ENCODE measurements at regions not wholly inside any gene's neighbourhood (a gene's known extent, or its start where the extent isn't known, plus 50 kb on each side); places are given as distances from the start of the nearest gene placed in this dataset.

GRCh38 chr4:111813555-111814140 lies 331.6 kb upstream of the FAM241A start:
- DNase-seq (ENCODE audit: extremely low read depth in 1 of 2, low read depth in 1 of 2) = no peak

GRCh38 chr4:111814961-111815360 lies 330.3 kb upstream of the FAM241A start:
- no peak for DNase-seq (ENCODE audit: extremely low read depth in 1 of 2, low read depth in 1 of 2)

GRCh38 chr4:111821342-111821741 lies 323.9 kb upstream of the FAM241A start:
- no peak for DNase-seq (ENCODE audit: extremely low read depth in 1 of 2, low read depth in 1 of 2)

GRCh38 chr4:111836601-111837000 lies 308.7 kb upstream of the FAM241A start:
- no peak for DNase-seq (ENCODE audit: extremely low read depth in 1 of 2, low read depth in 1 of 2)

- DNase-seq (ENCODE audit: extremely low read depth in 1 of 2, low read depth in 1 of 2) = no peak
Observed at GRCh38 chr4:111837761-111838160, 307.5 kb upstream of the FAM241A start.

- no peak for DNase-seq (ENCODE audit: extremely low read depth in 1 of 2, low read depth in 1 of 2)
Observed at GRCh38 chr4:111838406-111838930, 306.8 kb upstream of the FAM241A start.

GRCh38 chr4:111839141-111839540 lies 306.1 kb upstream of the FAM241A start:
- no peak for DNase-seq (ENCODE audit: extremely low read depth in 1 of 2, low read depth in 1 of 2)

- no peak for DNase-seq (ENCODE audit: extremely low read depth in 1 of 2, low read depth in 1 of 2)
Observed at GRCh38 chr4:111842336-111842735, 302.9 kb upstream of the FAM241A start.

GRCh38 chr4:111847296-111848008 lies 297.8 kb upstream of the FAM241A start:
- no peak for DNase-seq (ENCODE audit: extremely low read depth in 1 of 2, low read depth in 1 of 2)

GRCh38 chr4:111849746-111850284 lies 295.4 kb upstream of the FAM241A start:
- no peak for DNase-seq (ENCODE audit: extremely low read depth in 1 of 2, low read depth in 1 of 2)

GRCh38 chr4:111854494-111855087 lies 290.7 kb upstream of the FAM241A start:
- no peak for DNase-seq (ENCODE audit: extremely low read depth in 1 of 2, low read depth in 1 of 2)

GRCh38 chr4:111855308-111855707 lies 289.9 kb upstream of the FAM241A start:
- no peak for DNase-seq (ENCODE audit: extremely low read depth in 1 of 2, low read depth in 1 of 2)

GRCh38 chr4:111864066-111864465 lies 281.2 kb upstream of the FAM241A start:
- DNase-seq (ENCODE audit: extremely low read depth in 1 of 2, low read depth in 1 of 2) = no peak

- DNase-seq (ENCODE audit: extremely low read depth in 1 of 2, low read depth in 1 of 2) = no peak
Observed at GRCh38 chr4:111869339-111869738, 275.9 kb upstream of the FAM241A start.

GRCh38 chr4:111871802-111872201 lies 273.5 kb upstream of the FAM241A start:
- DNase-seq (ENCODE audit: extremely low read depth in 1 of 2, low read depth in 1 of 2) = no peak

GRCh38 chr4:111873801-111874200 lies 271.5 kb upstream of the FAM241A start:
- no peak for DNase-seq (ENCODE audit: extremely low read depth in 1 of 2, low read depth in 1 of 2)

- DNase-seq (ENCODE audit: extremely low read depth in 1 of 2, low read depth in 1 of 2) = no peak
Observed at GRCh38 chr4:111879539-111879938, 265.7 kb upstream of the FAM241A start.

- no peak for DNase-seq (ENCODE audit: extremely low read depth in 1 of 2, low read depth in 1 of 2)
Observed at GRCh38 chr4:111880116-111880515, 265.1 kb upstream of the FAM241A start.

- no peak for DNase-seq (ENCODE audit: extremely low read depth in 1 of 2, low read depth in 1 of 2)
Observed at GRCh38 chr4:111883557-111883999, 261.7 kb upstream of the FAM241A start.

GRCh38 chr4:111890412-111890811 lies 254.8 kb upstream of the FAM241A start:
- DNase-seq (ENCODE audit: extremely low read depth in 1 of 2, low read depth in 1 of 2) = no peak

GRCh38 chr4:111905511-111905910 lies 239.7 kb upstream of the FAM241A start:
- no peak for DNase-seq (ENCODE audit: extremely low read depth in 1 of 2, low read depth in 1 of 2)

- no peak for DNase-seq (ENCODE audit: extremely low read depth in 1 of 2, low read depth in 1 of 2)
Observed at GRCh38 chr4:111919639-111920038, 225.6 kb upstream of the FAM241A start.

All from stimulated activated CD8-positive, alpha-beta memory T cell treated with anti-CD3 and anti-CD28 coated beads, Interleukin-7, amount 100 ng/mL, for 48 hours (primary cell).